ENCODE measurements at regions not wholly inside any gene's neighbourhood (a gene's known extent, or its start where the extent isn't known, plus 50 kb on each side); places are given as distances from the start of the nearest gene placed in this dataset.

DNA sequence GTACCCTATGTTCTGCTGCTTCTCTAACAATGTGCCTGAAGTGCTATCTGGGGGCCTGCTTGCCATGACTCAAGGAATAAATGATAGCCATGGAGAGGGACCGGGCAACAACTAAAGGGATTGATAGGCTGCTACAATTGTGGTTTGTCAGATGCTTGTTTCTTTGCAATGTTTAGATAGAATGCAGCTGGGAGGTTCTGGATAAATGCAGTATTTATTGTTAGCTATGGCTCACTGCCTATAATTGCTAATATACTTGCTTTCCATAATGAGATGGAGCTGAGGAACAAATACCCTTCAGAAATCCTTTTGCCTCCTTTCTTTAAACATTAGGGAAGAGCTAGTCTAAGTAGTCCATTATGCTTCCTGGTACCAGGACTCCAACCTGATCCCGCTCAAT lies 575.2 kb upstream of the SYNCRIP start:
- TF ChIP-seq, protein P1, sequence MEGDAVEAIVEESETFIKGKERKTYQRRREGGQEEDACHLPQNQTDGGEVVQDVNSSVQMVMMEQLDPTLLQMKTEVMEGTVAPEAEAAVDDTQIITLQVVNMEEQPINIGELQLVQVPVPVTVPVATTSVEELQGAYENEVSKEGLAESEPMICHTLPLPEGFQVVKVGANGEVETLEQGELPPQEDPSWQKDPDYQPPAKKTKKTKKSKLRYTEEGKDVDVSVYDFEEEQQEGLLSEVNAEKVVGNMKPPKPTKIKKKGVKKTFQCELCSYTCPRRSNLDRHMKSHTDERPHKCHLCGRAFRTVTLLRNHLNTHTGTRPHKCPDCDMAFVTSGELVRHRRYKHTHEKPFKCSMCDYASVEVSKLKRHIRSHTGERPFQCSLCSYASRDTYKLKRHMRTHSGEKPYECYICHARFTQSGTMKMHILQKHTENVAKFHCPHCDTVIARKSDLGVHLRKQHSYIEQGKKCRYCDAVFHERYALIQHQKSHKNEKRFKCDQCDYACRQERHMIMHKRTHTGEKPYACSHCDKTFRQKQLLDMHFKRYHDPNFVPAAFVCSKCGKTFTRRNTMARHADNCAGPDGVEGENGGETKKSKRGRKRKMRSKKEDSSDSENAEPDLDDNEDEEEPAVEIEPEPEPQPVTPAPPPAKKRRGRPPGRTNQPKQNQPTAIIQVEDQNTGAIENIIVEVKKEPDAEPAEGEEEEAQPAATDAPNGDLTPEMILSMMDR (conservative IDR thresholded peaks at IDR 0.05 in 1 of 2, IDR thresholded peaks at IDR 0.05 in 1 of 2; ENCODE audit: low read depth in 1 of 2, low read length in 2 of 2): no peak
- TF ChIP-seq EZH2 (IDR thresholded peaks at IDR 0.05; ENCODE audit: low read length, missing control alignments): no peak

All from fibroblast of lung (primary cell).